Activated naive CD8-positive, alpha-beta T cell treated with anti-CD3 and anti-CD28 coated beads, Interleukin-2, amount 10 ng/mL, durations not matched to agents 7 days and 5 days (primary cell): ENCODE measurements at regions not wholly inside any gene's neighbourhood (a gene's known extent, or its start where the extent isn't known, plus 50 kb on each side); places are given as distances from the start of the nearest gene placed in this dataset.
A peak's percentile ranks its signal among the peaks of the same experiment; 100 is the strongest.

Source experiments
- ATAC-seq: fragments of 150-1000 bp; cut with Tn5 transposase; one replicate; pipeline ENCODE4 v1.10.0; 2021; ENCODE audit warnings: low read depth, moderate library complexity
- POLR2A ChIA-PET: fragments of 350-600 bp; sonication (Branson Sonifier 250); formaldehyde crosslinking; loops from one replicate; lab custom pipeline; 2021; ENCODE audit warnings: antibody characterized with exemption; lab: Charles Lee
- DNase-seq: peaks from one replicate; pipeline ENCODE4 v3.0.0; 2021
- H3K27ac Mint-ChIP-seq: one replicate; pipeline ENCODE4 v1.8.0; 2022; ENCODE audit warnings: mild to moderate bottlenecking, mixed read lengths
- H3K27me3 Mint-ChIP-seq: one replicate; pipeline ENCODE4 v1.8.0; 2022; ENCODE audit warnings: mild to moderate bottlenecking, moderate library complexity, mixed read lengths
- H3K36me3 Mint-ChIP-seq: one replicate; pipeline ENCODE4 v1.8.0; 2021; ENCODE audit warnings: mild to moderate bottlenecking, mixed read lengths
- H3K4me1 Mint-ChIP-seq: one replicate; pipeline ENCODE4 v1.8.0; 2021; ENCODE audit warnings: mixed read lengths
- H3K4me3 Mint-ChIP-seq: one replicate; pipeline ENCODE4 v1.8.0; 2022; ENCODE audit warnings: mild to moderate bottlenecking, moderate library complexity, mixed read lengths
- H3K9me3 Mint-ChIP-seq: one replicate; pipeline ENCODE4 v1.8.0; 2021; ENCODE audit warnings: mixed read lengths

- ATAC-seq (no peak), DNase-seq (no peak)
- H3K27me3 Mint-ChIP-seq = peaks cover 5% of the 10 kb centered on the region
- H3K27ac Mint-ChIP-seq = no peak overlapping the region
- POLR2A ChIA-PET = no interaction called here
- H3K9me3 Mint-ChIP-seq = peaks cover 6% of the 10 kb centered on the region
- no peak overlapping the region for H3K4me3 Mint-ChIP-seq
- no peaks in the 10 kb centered on the region for H3K36me3 Mint-ChIP-seq
- peaks cover 4% of the 10 kb centered on the region for H3K4me1 Mint-ChIP-seq
Measured at GRCh38 chr7:67375427-67375826, 378.8 kb downstream of the TYW1 start.

- ATAC-seq (peak; percentile 66), DNase-seq (peak; percentile 51)
- no peaks in the 10 kb centered on the region for H3K36me3 Mint-ChIP-seq
- no peaks in the 10 kb centered on the region for H3K4me1 Mint-ChIP-seq
- POLR2A ChIA-PET = no interaction called here
- H3K9me3 Mint-ChIP-seq = peaks cover 6% of the 10 kb centered on the region
- no peaks in the 10 kb centered on the region for H3K27me3 Mint-ChIP-seq
- no peak overlapping the region for H3K27ac Mint-ChIP-seq
- H3K4me3 Mint-ChIP-seq = no peak overlapping the region
Measured at GRCh38 chr7:67377939-67378862, 381.6 kb downstream of the TYW1 start.

- no peaks in the 10 kb centered on the region for H3K4me1 Mint-ChIP-seq
- H3K27me3 Mint-ChIP-seq = no peaks in the 10 kb centered on the region
- peaks cover 6% of the 10 kb centered on the region for H3K9me3 Mint-ChIP-seq
- no peak overlapping the region for H3K4me3 Mint-ChIP-seq
- POLR2A ChIA-PET = no interaction called here
- ATAC-seq = no peak
- H3K27ac Mint-ChIP-seq = no peak overlapping the region
- DNase-seq = no peak
- H3K36me3 Mint-ChIP-seq = no peaks in the 10 kb centered on the region
Measured at GRCh38 chr7:67380326-67380725, 383.7 kb downstream of the TYW1 start.

- no peak overlapping the region for H3K4me3 Mint-ChIP-seq
- H3K4me1 Mint-ChIP-seq = no peaks in the 10 kb centered on the region
- POLR2A ChIA-PET = no interaction called here
- H3K9me3 Mint-ChIP-seq = peaks cover 6% of the 10 kb centered on the region
- H3K27me3 Mint-ChIP-seq = no peaks in the 10 kb centered on the region
- ATAC-seq (no peak), DNase-seq (no peak)
- H3K36me3 Mint-ChIP-seq = no peaks in the 10 kb centered on the region
- no peak overlapping the region for H3K27ac Mint-ChIP-seq
Measured at GRCh38 chr7:67380858-67381257, 384.2 kb downstream of the TYW1 start.

- Mint-ChIP-seq H3K27ac (no peak overlapping the region), H3K36me3 (no peaks in the 10 kb centered on the region), H3K9me3 (no peaks in the 10 kb centered on the region), H3K27me3 (no peaks in the 10 kb centered on the region), H3K4me3 (no peak overlapping the region), H3K4me1 (peaks cover 2% of the 10 kb centered on the region)
- ATAC-seq = no peak
- DNase-seq = no peak
- POLR2A ChIA-PET = interaction anchor here (0.6 kb wide), 1 partner anchor 12 kb away, joined by 3 read pairs; no protein-coding TSS in a partner anchor
Measured at GRCh38 chr7:67387851-67388250, 391.2 kb downstream of the TYW1 start.

GRCh38 chr7:67391168-67391567, 394.5 kb downstream of the TYW1 start:
- Mint-ChIP-seq H3K9me3 (no peaks in the 10 kb centered on the region), H3K27ac (no peak overlapping the region), H3K4me3 (no peak overlapping the region), H3K36me3 (no peaks in the 10 kb centered on the region), H3K27me3 (no peaks in the 10 kb centered on the region), H3K4me1 (peaks cover 2% of the 10 kb centered on the region)
- ATAC-seq = no peak
- POLR2A ChIA-PET = no interaction called here
- no peak for DNase-seq

- no peaks in the 10 kb centered on the region for H3K27me3 Mint-ChIP-seq
- no peak overlapping the region for H3K27ac Mint-ChIP-seq
- DNase-seq (no peak), ATAC-seq (no peak)
- H3K9me3 Mint-ChIP-seq = peaks cover 2% of the 10 kb centered on the region
- POLR2A ChIA-PET = no interaction called here
- no peaks in the 10 kb centered on the region for H3K36me3 Mint-ChIP-seq
- no peak overlapping the region for H3K4me3 Mint-ChIP-seq
- H3K4me1 Mint-ChIP-seq = peaks cover under 1% of the 10 kb centered on the region
Measured at GRCh38 chr7:67392596-67393438, 396.2 kb downstream of the TYW1 start.

GRCh38 chr7:67393903-67394302, 397.3 kb downstream of the TYW1 start:
- Mint-ChIP-seq H3K27ac (no peak overlapping the region), H3K4me3 (no peak overlapping the region), H3K9me3 (peaks cover 2% of the 10 kb centered on the region), H3K36me3 (no peaks in the 10 kb centered on the region), H3K27me3 (no peaks in the 10 kb centered on the region), H3K4me1 (no peaks in the 10 kb centered on the region)
- POLR2A ChIA-PET = no interaction called here
- no peak for DNase-seq
- ATAC-seq = no peak

- no peak overlapping the region for H3K27ac Mint-ChIP-seq
- POLR2A ChIA-PET = no interaction called here
- no peaks in the 10 kb centered on the region for H3K36me3 Mint-ChIP-seq
- DNase-seq (no peak), ATAC-seq (no peak)
- peaks cover 4% of the 10 kb centered on the region for H3K9me3 Mint-ChIP-seq
- no peak overlapping the region for H3K4me3 Mint-ChIP-seq
- H3K4me1 Mint-ChIP-seq = no peaks in the 10 kb centered on the region
- no peaks in the 10 kb centered on the region for H3K27me3 Mint-ChIP-seq
Measured at GRCh38 chr7:67398916-67399315, 402.3 kb downstream of the TYW1 start.

- POLR2A ChIA-PET = no interaction called here
- Mint-ChIP-seq H3K4me1 (no peaks in the 10 kb centered on the region), H3K9me3 (peaks cover 4% of the 10 kb centered on the region), H3K4me3 (no peak overlapping the region), H3K27ac (no peak overlapping the region), H3K36me3 (no peaks in the 10 kb centered on the region), H3K27me3 (no peaks in the 10 kb centered on the region)
- ATAC-seq (no peak), DNase-seq (no peak)
Measured at GRCh38 chr7:67401492-67401891, 404.9 kb downstream of the TYW1 start.

- ATAC-seq = no peak
- no peak overlapping the region for H3K27ac Mint-ChIP-seq
Measured at GRCh38 chr7:67402280-67402679, 405.6 kb downstream of the TYW1 start.

GRCh38 chr7:67406976-67407375, 410.3 kb downstream of the TYW1 start:
- no peaks in the 10 kb centered on the region for H3K36me3 Mint-ChIP-seq
- H3K4me1 Mint-ChIP-seq = no peaks in the 10 kb centered on the region
- no peak overlapping the region for H3K4me3 Mint-ChIP-seq
- H3K27me3 Mint-ChIP-seq = no peaks in the 10 kb centered on the region
- H3K27ac Mint-ChIP-seq = no peak overlapping the region
- no peak for DNase-seq
- no peaks in the 10 kb centered on the region for H3K9me3 Mint-ChIP-seq
- POLR2A ChIA-PET = no interaction called here
- no peak for ATAC-seq

More at GRCh38 chr7:67402280-67402679, 405.6 kb downstream of the TYW1 start:
- no peaks in the 10 kb centered on the region for H3K4me1 Mint-ChIP-seq
- H3K9me3 Mint-ChIP-seq = peaks cover 2% of the 10 kb centered on the region
- no peaks in the 10 kb centered on the region for H3K36me3 Mint-ChIP-seq
- H3K4me3 Mint-ChIP-seq = no peak overlapping the region
- no peaks in the 10 kb centered on the region for H3K27me3 Mint-ChIP-seq
- POLR2A ChIA-PET = no interaction called here
- DNase-seq = no peak

- no peak overlapping the region for H3K4me3 Mint-ChIP-seq
- no peaks in the 10 kb centered on the region for H3K4me1 Mint-ChIP-seq
- no peaks in the 10 kb centered on the region for H3K9me3 Mint-ChIP-seq
- H3K27me3 Mint-ChIP-seq = no peaks in the 10 kb centered on the region
- no peaks in the 10 kb centered on the region for H3K36me3 Mint-ChIP-seq
- no peak for DNase-seq
- no peak overlapping the region for H3K27ac Mint-ChIP-seq
- POLR2A ChIA-PET = no interaction called here
- ATAC-seq = no peak
Measured at GRCh38 chr7:67407392-67408071, 410.9 kb downstream of the TYW1 start.
